AG09319 (cell line): ENCODE measurements at regions not wholly inside any gene's neighbourhood (a gene's known extent, or its start where the extent isn't known, plus 50 kb on each side); places are given as distances from the start of the nearest gene placed in this dataset.

Experiments used
- DNase-seq: peaks from one replicate; pipeline ENCODE4 v3.0.0-alpha.2; 2010; ENCODE audit warnings: low read depth; ENCODE audit errors: extremely low read depth
- CTCF ChIP-seq: IDR thresholded peaks from 2 replicates; pipeline ENCODE4 v1.5.1; 2011; ENCODE audit warnings: low read depth, mild to moderate bottlenecking, inconsistent platforms, low read length, moderate library complexity

DNA sequence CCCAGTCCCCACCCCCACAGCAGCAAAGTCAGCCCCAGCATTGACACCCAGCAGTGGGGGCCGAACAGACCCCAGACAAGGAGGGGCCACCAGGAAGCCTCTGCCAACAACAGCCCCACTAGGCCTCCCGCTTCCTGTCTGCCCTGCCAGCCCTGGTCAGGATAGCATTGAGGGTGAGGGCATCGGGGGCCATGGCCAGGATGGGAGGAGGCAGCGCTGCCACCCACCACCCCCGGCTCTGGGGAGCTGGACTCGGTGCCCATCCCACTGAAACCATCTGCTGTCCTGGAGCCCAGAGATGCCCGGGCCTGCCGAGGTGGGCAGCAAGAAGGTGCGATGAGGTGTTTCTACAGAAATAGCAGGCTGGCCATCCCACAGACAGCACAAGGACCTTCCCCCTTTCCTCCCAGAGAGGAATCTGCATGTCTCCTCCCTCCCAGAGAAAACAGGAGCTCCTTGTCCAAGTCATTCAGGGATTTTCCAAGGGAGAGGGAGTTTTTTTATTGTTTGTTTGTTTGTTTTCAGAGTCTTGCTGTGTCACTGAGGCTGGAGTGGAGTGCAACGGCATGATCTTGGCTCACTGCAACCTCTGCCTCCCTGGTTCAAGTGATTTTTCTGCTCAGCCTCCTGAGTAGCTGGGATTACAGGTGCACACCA is 62.1 kb upstream of the BHLHE23 start:
- DNase-seq: no peak
- no peak for TF ChIP-seq CTCF

DNA sequence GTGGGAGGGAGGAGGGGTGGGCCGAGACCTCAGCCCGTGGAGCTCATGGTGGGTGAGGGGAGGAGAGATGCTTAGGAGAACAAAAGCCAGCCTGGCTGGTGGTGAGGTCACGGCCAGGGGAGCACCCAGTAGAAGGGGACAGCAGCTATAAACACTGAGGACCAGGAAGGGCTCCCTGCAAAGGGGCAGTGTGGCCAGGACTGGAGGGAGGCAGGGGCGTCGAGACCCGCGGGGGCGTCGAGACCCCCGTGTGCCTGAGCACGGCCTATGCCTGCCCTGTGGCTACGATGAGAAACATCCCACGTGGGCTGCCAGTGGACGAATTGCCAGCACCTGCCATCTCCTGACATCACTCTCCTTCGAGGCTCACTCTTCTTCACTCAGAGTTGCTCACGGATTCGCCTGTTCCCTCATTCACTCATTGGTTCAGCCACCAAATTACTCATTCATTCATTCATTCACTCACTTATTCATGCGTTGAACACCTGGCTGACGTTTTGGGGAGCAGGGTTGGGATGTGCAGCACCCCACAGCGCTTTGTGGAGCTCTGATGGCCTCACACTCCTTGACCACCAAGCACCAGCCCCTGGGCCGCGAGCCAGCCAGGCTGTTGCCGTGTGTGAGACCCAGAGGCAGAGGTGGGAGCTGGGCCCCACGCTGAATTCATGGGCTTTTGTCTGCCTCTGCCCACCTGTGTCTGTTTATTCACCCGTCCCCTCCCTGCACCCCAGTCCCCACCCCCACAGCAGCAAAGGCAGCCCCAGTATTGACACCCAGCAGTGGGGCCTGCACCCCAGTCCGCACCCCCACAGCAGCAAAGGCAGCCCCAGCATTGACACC is 61.2 kb upstream of the BHLHE23 start:
- no peak for TF ChIP-seq CTCF
- DNase-seq: no peak

DNA sequence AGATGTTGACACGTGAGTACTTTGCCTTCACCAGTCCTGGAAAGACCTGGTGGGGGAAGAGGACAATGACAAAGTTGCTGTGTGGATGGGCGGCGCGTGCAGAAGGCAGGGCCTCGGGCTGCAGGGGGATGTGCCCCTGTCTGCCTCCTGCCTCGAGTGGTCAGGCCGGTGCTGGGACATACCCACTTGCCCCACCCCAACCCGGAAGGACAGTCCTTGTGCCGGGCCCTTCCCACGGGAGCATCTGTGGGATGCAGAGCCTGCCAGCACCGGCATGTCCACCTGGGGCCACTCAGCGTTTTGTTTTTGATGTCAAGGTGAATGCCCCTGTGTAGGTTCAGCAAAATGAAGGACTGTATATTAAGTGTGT is 60.5 kb upstream of the BHLHE23 start:
- no peak for DNase-seq
- TF ChIP-seq CTCF: no peak

GRCh38 chr20:63066506-63067265 is 59.9 kb upstream of the BHLHE23 start:
- TF ChIP-seq CTCF: no peak
- no peak for DNase-seq

GRCh38 chr20:63065911-63066310 is 59.1 kb upstream of the BHLHE23 start:
- no peak for DNase-seq
- no peak for TF ChIP-seq CTCF

DNA sequence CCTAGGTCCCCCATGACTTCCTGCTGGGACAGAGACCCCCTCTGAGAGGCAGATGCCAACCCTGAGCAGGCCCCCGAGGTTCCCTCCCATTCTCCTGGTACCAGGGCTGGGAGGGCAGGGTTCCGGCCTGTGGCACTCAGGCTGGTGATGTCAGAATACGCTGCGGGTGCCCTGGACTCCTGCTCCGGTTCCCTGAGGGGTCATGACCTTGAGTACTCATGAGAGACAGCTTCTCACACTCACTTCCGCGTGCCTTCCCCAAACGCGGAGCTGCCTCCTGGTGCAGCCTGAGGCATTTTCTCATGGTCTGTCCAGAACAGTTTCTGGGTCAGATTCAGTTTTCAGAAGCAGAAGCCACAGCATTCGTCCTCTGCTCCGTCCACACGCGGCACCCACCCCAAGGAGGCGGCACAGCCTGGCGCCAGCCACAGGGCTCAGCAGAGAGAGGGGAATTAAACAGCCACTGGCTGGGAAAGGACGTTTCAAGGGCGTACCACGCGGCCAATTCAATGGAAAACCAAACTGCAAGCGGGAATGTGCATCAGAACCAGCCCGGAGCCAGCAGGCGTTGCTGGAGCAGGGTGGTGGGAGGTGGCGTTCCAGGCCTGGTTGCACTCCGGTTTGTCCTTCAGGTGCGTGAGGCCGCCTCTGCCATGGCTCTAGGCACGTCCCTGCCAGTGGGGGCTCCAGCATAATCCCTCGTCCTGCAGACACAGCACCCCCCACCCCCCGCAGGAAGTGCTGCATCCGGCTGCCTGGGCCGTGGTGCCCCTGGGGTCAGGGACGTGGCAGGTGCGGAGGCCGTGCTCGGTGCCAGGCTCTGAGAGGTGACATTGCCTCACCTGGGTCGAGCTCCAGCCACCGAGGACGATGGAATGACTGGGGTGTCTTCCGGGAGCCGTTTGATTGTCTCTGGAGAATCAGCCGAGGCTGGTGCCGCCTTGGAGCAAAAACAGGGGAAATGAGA is 58.3 kb upstream of the BHLHE23 start:
- no peak for TF ChIP-seq CTCF
- no peak for DNase-seq
